Retinal pigment epithelial cell (primary cell): ENCODE measurements at regions not wholly inside any gene's neighbourhood (a gene's known extent, or its start where the extent isn't known, plus 50 kb on each side); places are given as distances from the start of the nearest gene placed in this dataset.

Source experiments
- DNase-seq: peaks from one replicate; pipeline ENCODE4 v3.0.0-alpha.2; 2010; ENCODE audit warnings: low read depth
- H3K4me3 ChIP-seq: 2 replicates; pipeline ENCODE4 v1.5.1; 2011; ENCODE audit warnings: mild to moderate bottlenecking, low read length, control low read depth, moderate library complexity
- CTCF ChIP-seq: conservative IDR thresholded peaks from 2 replicates; pipeline ENCODE4 v1.5.1; 2011; ENCODE audit warnings: low read depth, low read length, control low read depth, inconsistent platforms

- DNase-seq = no peak
- no peak overlapping the region for H3K4me3 ChIP-seq
- TF ChIP-seq CTCF = no peak
Measured at GRCh38 chr9:32331240-32331639, 53.2 kb upstream of the ACO1 start.

GRCh38 chr9:32334112-32334511, 50.3 kb upstream of the ACO1 start:
- no peak for DNase-seq
- no peak for TF ChIP-seq CTCF
- H3K4me3 ChIP-seq = no peak overlapping the region
